HUES48 (cell line): ENCODE measurements at regions not wholly inside any gene's neighbourhood (a gene's known extent, or its start where the extent isn't known, plus 50 kb on each side); places are given as distances from the start of the nearest gene placed in this dataset.

Source experiments
- H3K27ac ChIP-seq: one replicate; pipeline ENCODE4 v1.7.0; 2013; ENCODE audit warnings: low read depth, low read length, inconsistent platforms
- H3K27me3 ChIP-seq: 2 replicates; pipeline ENCODE4 v1.6.1; 2013; ENCODE audit warnings: mild to moderate bottlenecking, low read length; ENCODE audit not compliant: control insufficient read depth, insufficient read depth
- H3K36me3 ChIP-seq: 2 replicates; pipeline ENCODE4 v1.6.1; 2013; ENCODE audit warnings: low read length; ENCODE audit not compliant: control insufficient read depth, insufficient read depth
- H3K4me1 ChIP-seq: 2 replicates; pipeline ENCODE4 v1.6.1; 2013; ENCODE audit warnings: mild to moderate bottlenecking, low read length; ENCODE audit not compliant: control insufficient read depth, insufficient read depth
- H3K4me3 ChIP-seq: 2 replicates; pipeline ENCODE4 v1.5.1; 2013; ENCODE audit warnings: mild to moderate bottlenecking, low read depth, low read length
- H3K9ac ChIP-seq: 2 replicates; pipeline ENCODE4 v1.6.1; 2013; ENCODE audit warnings: mild to moderate bottlenecking, low read depth, low read length, moderate library complexity
- H3K9me3 ChIP-seq: 2 replicates; pipeline ENCODE4 v1.6.1; 2013; ENCODE audit warnings: low read length; ENCODE audit not compliant: control insufficient read depth, insufficient read depth

DNA sequence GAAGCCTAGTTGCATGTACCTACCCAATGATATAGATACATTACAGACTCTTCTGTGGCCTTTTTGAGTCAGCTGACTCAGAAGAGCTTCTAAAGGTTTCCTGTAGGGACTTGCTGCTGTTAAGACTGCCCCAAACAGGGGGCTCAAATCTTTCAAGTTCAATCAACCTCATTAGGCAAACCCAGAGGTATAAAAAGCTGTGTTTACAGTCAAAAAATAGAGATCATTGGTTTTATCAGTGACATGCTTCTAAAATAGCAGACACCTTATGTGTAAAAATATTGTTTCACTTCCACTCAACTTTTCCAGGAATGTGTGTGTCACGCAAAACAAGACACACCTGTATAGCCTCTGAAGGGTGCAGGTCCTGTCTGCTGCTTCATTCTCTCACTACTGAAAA lies 624.3 kb upstream of the FANCL start:
- H3K27me3 ChIP-seq, result peaks cover 11% of the 10 kb centered on the region
- H3K4me1 ChIP-seq, result peaks cover 30% of the 10 kb centered on the region
- H3K36me3 ChIP-seq, result no peaks in the 10 kb centered on the region
- no peaks in the 10 kb centered on the region for H3K9me3 ChIP-seq
- H3K9ac ChIP-seq, result no peak overlapping the region
- H3K4me3 ChIP-seq, result no peak overlapping the region
- no peak overlapping the region for H3K27ac ChIP-seq

DNA sequence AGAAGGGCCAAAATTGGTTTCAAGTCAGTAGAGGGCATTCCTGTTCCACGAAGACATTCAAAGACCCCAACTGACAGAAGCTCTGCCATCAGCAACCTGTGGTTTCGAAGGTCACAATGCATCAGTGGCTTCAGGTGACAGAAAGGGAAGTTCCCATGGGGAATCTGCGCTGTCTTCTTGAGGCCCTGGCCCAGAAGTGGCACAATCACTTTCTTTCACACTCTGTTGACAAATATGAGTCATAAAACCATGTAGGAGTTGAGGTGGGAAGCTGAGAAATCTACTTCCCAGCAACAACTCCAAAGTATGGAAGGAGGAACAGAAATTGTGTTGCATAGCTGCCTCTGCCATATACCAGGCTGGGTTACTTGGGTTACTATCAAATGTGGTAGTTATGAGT lies 621.1 kb upstream of the FANCL start:
- H3K4me3 ChIP-seq, result no peak overlapping the region
- no peaks in the 10 kb centered on the region for H3K9me3 ChIP-seq
- H3K27me3 ChIP-seq, result peaks cover 8% of the 10 kb centered on the region
- no peak overlapping the region for H3K9ac ChIP-seq
- H3K27ac ChIP-seq, result no peak overlapping the region
- H3K4me1 ChIP-seq, result peaks cover 37% of the 10 kb centered on the region
- no peaks in the 10 kb centered on the region for H3K36me3 ChIP-seq

DNA sequence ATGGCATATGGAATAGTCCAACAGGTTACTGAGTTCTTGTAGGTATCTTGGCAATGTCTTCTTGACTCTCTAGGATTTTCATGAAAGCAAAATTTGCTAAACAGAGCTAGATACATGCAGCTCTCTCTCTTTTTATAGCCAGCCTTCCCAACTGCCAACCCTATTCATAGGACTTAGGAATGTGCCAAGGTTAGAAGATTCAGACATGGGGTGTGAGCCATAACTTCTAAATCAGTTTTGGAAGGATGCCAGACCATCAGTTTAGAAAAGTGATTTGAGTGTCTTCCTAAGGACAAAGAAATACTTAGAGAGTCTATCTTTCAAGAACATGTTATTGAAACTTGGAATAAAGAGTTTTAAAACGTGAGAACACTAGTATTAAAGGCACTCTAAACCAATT lies 619.5 kb upstream of the FANCL start:
- H3K27ac ChIP-seq, result no peak overlapping the region
- no peak overlapping the region for H3K4me3 ChIP-seq
- no peaks in the 10 kb centered on the region for H3K9me3 ChIP-seq
- H3K9ac ChIP-seq, result no peak overlapping the region
- no peaks in the 10 kb centered on the region for H3K27me3 ChIP-seq
- peaks cover 34% of the 10 kb centered on the region for H3K4me1 ChIP-seq
- H3K36me3 ChIP-seq, result no peaks in the 10 kb centered on the region

DNA sequence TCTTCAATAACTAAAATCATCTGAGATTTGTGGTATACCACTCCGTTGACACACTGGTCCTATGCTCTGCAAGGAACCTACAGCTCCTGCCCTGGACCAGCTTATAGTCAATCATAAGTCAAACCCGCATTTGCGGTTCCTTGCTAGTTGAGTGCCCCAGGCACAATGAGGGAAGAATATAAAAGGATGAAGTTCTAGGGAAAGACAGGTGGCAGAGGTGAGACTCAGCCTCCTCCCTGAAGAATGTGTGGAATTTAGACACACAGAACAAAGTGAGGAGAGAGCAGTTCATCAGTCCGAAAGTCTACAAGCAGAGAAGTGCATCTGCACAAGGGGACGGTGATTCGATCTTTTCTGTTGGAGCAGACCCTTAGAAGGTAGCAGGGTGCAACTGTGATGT lies 615.0 kb upstream of the FANCL start:
- no peak overlapping the region for H3K9ac ChIP-seq
- peaks cover 41% of the 10 kb centered on the region for H3K4me1 ChIP-seq
- no peaks in the 10 kb centered on the region for H3K36me3 ChIP-seq
- H3K27ac ChIP-seq, result no peak overlapping the region
- no peaks in the 10 kb centered on the region for H3K27me3 ChIP-seq
- H3K4me3 ChIP-seq, result no peak overlapping the region
- no peaks in the 10 kb centered on the region for H3K9me3 ChIP-seq

DNA sequence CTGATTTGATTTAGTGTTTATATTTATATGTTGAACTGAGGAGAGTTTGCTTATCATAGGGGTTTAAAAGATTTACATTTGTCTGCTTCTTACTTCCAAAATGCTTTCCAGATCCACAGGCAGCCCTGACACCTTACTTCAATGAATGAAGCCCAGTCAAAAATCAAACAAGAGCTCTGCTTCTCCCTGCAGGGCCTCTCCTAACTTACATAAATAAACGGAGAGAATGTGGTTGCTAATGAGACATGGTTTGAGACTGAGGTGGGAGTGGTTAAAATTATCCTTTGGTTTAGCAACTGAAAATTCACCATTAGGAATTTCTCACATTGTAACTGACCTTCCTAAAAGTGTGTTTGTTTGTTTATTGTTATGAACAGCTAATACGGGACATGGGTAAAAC lies 612.3 kb upstream of the FANCL start:
- Histone ChIP-seq H3K4me3 (no peak overlapping the region), H3K4me1 (peaks cover 29% of the 10 kb centered on the region), H3K27ac (no peak overlapping the region), H3K36me3 (no peaks in the 10 kb centered on the region), H3K9me3 (no peaks in the 10 kb centered on the region), H3K27me3 (no peaks in the 10 kb centered on the region), H3K9ac (no peak overlapping the region)

DNA sequence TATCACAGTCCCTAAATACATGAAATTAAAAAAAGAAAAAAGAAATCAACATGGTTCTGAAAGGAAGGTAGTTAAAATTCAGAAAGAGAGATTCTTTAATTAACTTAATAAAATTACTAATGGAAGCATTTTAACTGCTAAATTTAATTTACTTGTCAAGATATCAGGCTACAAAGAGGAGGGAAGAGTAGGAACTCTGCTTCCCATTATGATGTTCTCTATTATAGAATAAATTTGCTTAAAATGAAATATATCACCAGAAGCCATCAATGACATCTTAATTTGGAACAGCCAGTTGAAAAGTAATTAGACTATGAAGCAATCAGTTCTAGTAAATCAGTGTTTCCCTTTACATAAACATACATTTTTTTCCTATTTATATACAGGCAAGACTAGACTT lies 611.8 kb upstream of the FANCL start:
- no peak overlapping the region for H3K27ac ChIP-seq
- H3K27me3 ChIP-seq, result no peaks in the 10 kb centered on the region
- H3K4me1 ChIP-seq, result peaks cover 29% of the 10 kb centered on the region
- no peaks in the 10 kb centered on the region for H3K36me3 ChIP-seq
- H3K9ac ChIP-seq, result no peak overlapping the region
- H3K4me3 ChIP-seq, result no peak overlapping the region
- H3K9me3 ChIP-seq, result no peaks in the 10 kb centered on the region

DNA sequence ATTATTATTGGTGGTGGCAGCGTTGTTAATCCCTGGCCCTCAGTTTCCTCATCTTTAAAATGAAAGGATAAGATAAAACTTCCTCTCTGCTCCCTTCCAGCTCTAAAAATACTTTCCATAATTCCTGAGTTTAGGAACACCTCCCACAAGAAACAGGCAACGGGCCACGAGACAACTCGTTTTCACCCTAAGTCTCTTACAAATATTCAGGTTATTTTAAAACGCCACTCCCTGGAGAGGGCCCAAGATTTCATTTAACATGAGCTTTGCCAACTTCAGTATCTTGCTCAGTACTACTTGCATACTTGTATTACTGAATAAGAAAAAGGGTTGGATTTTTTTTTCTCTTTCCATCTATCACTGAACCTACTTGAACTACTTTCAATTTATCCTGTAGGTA lies 611.1 kb upstream of the FANCL start:
- Histone ChIP-seq H3K4me1 (peaks cover 31% of the 10 kb centered on the region), H3K27ac (no peak overlapping the region), H3K27me3 (no peaks in the 10 kb centered on the region), H3K36me3 (no peaks in the 10 kb centered on the region), H3K9ac (no peak overlapping the region), H3K4me3 (no peak overlapping the region), H3K9me3 (no peaks in the 10 kb centered on the region)

DNA sequence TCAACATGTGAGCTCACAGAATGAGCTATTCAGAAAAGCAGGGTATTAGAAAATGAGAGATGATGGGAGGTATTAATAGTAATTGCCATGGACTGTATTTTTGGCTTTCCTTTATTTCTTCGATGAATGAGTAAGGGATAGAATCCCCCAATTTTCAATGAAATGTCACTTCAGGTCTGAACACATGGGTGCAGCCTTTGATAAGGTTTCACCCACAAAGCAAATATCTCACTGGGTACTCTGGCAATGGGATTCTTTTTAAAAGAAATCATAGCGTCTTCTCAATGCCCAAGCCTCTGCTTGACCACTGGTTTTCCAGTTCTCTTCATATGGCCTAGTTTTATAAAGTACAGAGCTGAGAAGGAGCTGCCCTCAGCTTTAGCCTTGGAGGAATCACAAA lies 610.5 kb upstream of the FANCL start:
- no peaks in the 10 kb centered on the region for H3K9me3 ChIP-seq

DNA sequence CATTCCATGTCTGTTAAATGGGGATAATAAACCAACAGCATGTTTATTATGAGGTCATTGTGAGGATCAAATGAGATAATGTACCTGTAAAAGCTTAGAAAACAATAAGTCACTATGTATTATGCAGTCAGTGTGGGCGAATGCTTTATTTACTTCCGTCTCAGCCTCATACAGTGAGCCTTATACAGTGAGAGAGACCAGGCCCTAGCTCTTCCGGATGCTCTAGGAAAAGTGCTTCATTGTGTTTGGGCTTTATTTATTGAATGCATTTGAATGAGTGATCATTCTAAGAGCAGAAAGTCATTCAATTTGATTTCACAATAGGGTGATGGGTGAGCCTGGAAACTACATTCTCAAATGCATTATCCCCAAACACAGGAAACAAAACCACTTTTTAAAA lies 603.9 kb upstream of the FANCL start:
- Histone ChIP-seq H3K9ac (no peak overlapping the region), H3K27ac (no peak overlapping the region), H3K36me3 (no peaks in the 10 kb centered on the region), H3K27me3 (no peaks in the 10 kb centered on the region), H3K4me3 (no peak overlapping the region), H3K9me3 (no peaks in the 10 kb centered on the region), H3K4me1 (peaks cover 9% of the 10 kb centered on the region; the same call in 1 of the 2 replicates)

More for the DNA sequence above, 610.5 kb upstream of the FANCL start:
- Histone ChIP-seq H3K9ac (no peak overlapping the region), H3K4me1 (peaks cover 28% of the 10 kb centered on the region), H3K27ac (no peak overlapping the region), H3K36me3 (no peaks in the 10 kb centered on the region), H3K4me3 (no peak overlapping the region), H3K27me3 (no peaks in the 10 kb centered on the region)

DNA sequence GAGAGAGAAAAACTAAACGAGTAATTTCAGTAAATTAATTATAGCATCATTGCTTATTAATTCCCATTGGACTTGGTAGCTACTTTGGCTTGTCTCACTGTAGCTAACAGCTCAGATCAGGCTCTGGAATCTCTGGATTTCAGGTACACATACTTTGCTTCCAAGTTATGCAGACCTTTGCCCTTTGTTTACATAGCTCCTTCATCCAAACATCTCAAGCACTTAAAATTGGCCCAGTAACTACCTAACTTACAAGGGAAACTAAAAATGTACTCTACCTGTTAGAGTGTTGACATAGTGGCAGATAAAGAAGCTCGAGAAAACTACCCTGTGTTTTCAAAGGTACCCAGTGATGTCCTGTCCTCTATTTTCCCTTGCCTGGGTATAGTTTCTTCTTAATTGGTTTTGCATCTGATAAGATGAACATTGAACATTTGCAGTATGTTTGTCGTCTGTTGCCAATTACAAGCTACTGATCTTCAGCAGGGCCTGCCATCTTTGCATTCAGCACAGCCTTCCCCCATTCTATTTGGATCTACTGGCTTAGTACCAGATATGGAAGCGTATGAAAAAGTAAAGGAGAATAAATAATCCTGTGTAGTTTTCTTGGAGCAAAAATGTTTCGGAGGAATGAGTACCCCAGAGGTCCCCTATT lies 601.5 kb upstream of the FANCL start:
- no peak overlapping the region for H3K4me3 ChIP-seq
- no peak overlapping the region for H3K9ac ChIP-seq
- no peaks in the 10 kb centered on the region for H3K9me3 ChIP-seq
- no peak overlapping the region for H3K27ac ChIP-seq
- H3K4me1 ChIP-seq, result peaks cover 9% of the 10 kb centered on the region; the same call in 1 of the 2 replicates
- no peaks in the 10 kb centered on the region for H3K27me3 ChIP-seq
- no peaks in the 10 kb centered on the region for H3K36me3 ChIP-seq

DNA sequence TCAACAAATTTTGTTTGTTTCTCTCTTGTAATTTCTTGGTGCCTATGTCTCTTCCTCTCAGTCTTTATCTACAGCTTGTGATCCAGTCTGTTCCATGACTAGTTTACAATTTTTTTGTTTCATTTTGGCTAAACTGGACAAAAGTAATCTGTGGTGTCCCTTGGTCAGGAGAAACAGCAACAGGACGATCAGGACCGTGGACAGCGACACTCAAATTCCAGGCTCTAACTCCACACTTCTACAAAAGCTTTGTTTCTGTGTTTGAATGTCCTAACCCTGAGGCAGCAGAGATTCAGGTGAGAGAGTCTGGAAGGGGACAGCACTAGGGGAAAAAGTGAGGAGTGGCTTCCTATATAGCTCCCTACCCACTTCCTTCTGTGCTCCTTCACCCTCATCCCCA lies 593.3 kb upstream of the FANCL start:
- H3K9me3 ChIP-seq, result no peaks in the 10 kb centered on the region
- H3K4me1 ChIP-seq, result peaks cover 10% of the 10 kb centered on the region; the same call in 1 of the 2 replicates
- H3K36me3 ChIP-seq, result no peaks in the 10 kb centered on the region
- no peak overlapping the region for H3K4me3 ChIP-seq
- H3K27ac ChIP-seq, result no peak overlapping the region
- H3K9ac ChIP-seq, result no peak overlapping the region
- H3K27me3 ChIP-seq, result no peaks in the 10 kb centered on the region
